ENCODE measurements at regions not wholly inside any gene's neighbourhood (a gene's known extent, or its start where the extent isn't known, plus 50 kb on each side); places are given as distances from the start of the nearest gene placed in this dataset.

DNA sequence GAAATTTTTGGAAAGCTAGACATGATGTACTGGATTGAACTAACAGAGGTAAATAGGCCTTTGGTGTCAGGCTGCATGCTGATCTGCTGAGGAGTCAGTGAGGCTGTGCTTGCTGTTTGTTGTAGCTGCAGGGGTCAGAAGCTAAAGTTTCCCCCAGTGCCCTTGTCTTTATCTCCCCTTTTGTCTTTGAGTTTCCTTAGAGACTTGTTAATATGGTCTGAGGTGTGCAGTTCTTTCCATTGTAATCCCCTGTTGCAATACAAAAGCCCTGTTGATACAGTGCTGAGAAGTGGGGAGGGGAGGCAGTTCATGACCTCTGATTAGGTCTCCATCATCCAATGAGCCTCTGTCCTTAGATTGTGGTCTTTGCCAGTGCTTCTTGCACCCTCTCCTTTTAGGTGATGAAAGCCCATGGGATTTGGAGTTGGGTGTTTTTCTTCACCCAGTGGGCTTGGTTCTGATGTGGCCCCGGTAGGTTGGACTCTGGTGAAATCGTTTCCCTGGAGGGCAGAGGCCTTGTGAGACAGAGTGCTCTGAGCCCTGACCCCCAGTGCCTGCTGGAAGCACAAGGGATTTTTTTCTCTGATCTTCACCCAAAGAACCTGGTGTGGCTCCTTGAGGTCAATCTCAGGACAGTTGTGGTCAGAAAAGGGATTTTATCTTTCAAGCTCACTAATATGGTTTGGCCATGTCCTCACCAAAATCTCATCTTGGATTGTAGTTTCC is 163.1 kb downstream of the TMEM18 start:
- TF ChIP-seq, protein P1, sequence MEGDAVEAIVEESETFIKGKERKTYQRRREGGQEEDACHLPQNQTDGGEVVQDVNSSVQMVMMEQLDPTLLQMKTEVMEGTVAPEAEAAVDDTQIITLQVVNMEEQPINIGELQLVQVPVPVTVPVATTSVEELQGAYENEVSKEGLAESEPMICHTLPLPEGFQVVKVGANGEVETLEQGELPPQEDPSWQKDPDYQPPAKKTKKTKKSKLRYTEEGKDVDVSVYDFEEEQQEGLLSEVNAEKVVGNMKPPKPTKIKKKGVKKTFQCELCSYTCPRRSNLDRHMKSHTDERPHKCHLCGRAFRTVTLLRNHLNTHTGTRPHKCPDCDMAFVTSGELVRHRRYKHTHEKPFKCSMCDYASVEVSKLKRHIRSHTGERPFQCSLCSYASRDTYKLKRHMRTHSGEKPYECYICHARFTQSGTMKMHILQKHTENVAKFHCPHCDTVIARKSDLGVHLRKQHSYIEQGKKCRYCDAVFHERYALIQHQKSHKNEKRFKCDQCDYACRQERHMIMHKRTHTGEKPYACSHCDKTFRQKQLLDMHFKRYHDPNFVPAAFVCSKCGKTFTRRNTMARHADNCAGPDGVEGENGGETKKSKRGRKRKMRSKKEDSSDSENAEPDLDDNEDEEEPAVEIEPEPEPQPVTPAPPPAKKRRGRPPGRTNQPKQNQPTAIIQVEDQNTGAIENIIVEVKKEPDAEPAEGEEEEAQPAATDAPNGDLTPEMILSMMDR (IDR thresholded peaks at IDR 0.05; ENCODE audit: insufficient read depth, low read depth, low read length, missing control alignments): no peak
- no peak for DNase-seq (ENCODE audit: low read depth)
- H3K4me3 ChIP-seq (ENCODE audit: low read depth, low read length): no peak overlapping the region

DNA sequence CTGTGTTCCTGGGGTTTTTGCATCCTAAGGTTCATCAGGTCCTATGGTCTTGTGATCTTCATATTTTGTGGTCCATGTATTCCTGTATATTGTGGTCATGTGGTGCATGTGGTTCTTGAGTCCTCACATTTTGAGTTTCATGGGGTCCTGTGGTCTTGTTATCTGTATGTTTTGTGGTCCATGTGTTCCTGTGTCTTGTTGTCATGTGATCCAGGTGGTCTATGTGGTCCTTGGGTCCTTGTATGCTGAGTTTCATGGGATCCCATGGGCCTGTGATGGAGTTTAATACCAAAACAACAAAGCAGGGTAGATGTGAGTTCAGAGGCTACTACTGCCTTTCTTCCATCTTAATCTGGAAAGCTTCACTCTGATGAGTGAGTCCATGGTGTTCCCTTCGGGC is 166.4 kb downstream of the TMEM18 start:
- H3K4me3 ChIP-seq (ENCODE audit: low read depth, low read length): no peak overlapping the region
- TF ChIP-seq, protein P1 (IDR thresholded peaks at IDR 0.05; ENCODE audit: insufficient read depth, low read depth, low read length, missing control alignments): no peak
- no peak for DNase-seq (ENCODE audit: low read depth)

DNA sequence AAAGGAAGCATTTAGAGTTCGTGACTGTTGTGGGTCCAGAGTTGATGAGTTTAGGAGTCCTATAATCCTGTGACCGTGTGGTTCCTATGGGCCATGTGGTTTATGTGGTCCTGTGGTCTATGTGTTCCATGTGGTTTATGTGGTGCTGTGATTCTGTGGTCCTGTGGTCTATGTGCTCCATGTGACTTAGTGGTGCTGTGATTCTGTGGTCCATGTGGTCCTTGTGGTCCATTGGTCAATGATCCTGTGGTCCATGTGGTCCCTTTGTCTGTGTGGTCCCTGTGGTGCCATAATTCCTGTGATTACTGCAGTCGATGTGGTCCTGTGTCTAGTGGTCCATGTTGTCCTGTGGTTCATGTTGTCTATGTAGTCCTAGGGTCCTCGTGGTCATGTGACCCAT is 167.3 kb downstream of the TMEM18 start:
- TF ChIP-seq, protein P1 (IDR thresholded peaks at IDR 0.05; ENCODE audit: insufficient read depth, low read depth, low read length, missing control alignments): no peak
- no peak overlapping the region for H3K4me3 ChIP-seq (ENCODE audit: low read depth, low read length)
- DNase-seq (ENCODE audit: low read depth): no peak

DNA sequence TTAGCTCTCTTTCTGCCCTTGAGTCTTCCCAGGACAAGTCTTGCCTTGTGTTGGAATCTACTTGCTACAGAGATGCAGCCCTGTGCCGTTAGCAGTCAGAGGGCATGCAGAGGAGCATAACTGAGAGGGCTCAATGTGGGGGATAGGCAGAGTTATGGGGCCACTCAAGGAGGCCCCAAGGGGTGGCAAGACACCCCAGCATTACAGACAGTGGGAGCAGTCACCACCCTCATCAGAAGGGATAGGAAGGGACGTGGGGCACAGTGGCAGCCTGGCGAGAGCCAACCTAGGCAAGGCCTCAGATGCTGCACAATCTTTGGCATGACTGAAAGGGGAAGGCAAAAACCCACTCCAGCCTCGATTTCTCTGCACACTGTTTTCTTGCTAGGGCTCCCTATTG is 169.1 kb downstream of the TMEM18 start:
- no peak for DNase-seq (ENCODE audit: low read depth)

DNA sequence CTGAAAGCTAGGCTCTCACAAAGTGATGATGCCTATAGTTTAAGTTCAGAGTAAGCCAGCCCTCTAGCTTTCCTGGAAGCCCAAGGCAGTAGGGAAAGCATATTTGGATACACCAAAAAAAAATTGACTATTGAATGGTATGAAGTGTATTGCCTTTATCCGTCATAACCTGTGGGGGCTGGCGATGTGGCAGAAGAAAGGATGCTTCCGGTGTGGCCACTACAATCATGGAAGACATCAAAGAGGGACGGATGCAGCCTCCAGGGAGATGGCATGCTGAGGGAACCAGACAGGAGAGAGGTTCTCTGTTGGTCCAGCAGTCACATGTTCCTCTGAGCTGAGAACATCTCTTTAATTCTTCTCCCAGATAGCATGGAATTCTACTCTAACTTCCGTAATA is 170.3 kb downstream of the TMEM18 start:
- no peak overlapping the region for H3K4me3 ChIP-seq (ENCODE audit: low read depth, low read length)
- TF ChIP-seq, protein P1 (IDR thresholded peaks at IDR 0.05; ENCODE audit: insufficient read depth, low read depth, low read length, missing control alignments): no peak
- DNase-seq (ENCODE audit: low read depth): no peak

More for the DNA sequence above, 169.1 kb downstream of the TMEM18 start:
- H3K4me3 ChIP-seq (ENCODE audit: low read depth, low read length): no peak overlapping the region
- TF ChIP-seq, protein P1 (IDR thresholded peaks at IDR 0.05; ENCODE audit: insufficient read depth, low read depth, low read length, missing control alignments): no peak

DNA sequence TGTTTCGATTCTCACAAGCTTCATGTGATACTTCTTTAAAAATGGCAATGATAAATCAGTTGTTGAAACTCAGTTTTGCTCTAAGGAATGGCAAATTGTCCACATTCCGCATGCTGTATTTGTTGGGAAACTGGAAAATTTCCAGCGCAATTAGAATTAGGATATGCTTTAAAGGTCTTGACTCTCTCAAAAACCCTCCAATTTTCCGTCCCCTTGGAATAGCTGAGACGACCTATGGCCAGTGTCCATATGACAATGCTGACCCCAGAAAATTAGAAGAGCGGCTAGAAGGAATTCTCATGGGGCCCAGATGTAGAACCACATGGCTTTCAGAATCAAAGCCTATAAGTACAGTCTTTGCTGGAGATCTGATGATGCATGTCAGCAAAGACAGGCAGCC is 170.8 kb downstream of the TMEM18 start:
- TF ChIP-seq, protein P1 (IDR thresholded peaks at IDR 0.05; ENCODE audit: insufficient read depth, low read depth, low read length, missing control alignments): no peak
- no peak overlapping the region for H3K4me3 ChIP-seq (ENCODE audit: low read depth, low read length)
- DNase-seq (ENCODE audit: low read depth): no peak

DNA sequence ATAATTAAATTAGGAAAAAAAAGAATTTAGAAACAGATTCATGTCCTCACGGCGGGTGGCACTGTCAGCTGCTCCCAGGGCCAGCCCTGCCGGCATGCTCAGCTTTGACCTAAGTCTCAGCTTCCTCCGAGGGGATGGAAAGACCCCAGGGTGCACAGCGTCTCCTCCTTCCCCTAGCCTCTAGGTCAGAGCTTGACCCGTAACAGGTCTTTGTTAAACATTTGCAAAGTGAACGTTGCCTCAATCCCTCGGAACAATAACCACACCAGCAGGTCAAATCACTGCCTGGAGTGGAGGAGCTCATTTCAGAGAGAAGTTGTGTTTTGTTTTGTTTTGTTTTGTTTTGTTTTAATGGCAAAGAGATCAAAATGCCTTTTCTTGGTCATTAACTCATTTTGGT is 171.3 kb downstream of the TMEM18 start:
- no peak for DNase-seq (ENCODE audit: low read depth)
- no peak overlapping the region for H3K4me3 ChIP-seq (ENCODE audit: low read depth, low read length)
- TF ChIP-seq, protein P1 (IDR thresholded peaks at IDR 0.05; ENCODE audit: insufficient read depth, low read depth, low read length, missing control alignments): no peak
